K562 (cell line): ENCODE measurements at regions not wholly inside any gene's neighbourhood (a gene's known extent, or its start where the extent isn't known, plus 50 kb on each side); places are given as distances from the start of the nearest gene placed in this dataset.
"Not testable (repeated sequence)": the region's sequence is repeated elsewhere in the genome, so short reads cannot be mapped to it uniquely, and the experiment has no call there.

Experiments used
- ATAC-seq: fragments of 200-7000 bp; cut with Tn5 transposase; 3 replicates; pipeline ENCODE4 v1.9.1; 2020; ENCODE audit warnings: moderate library complexity
- BruUV-seq: library from RNA; stranded (reverse); fragments of 400-500 nt; replicated peaks from 2 replicates; lab custom pipeline; 2021; lab: Mats Ljungman, UMichigan
- CTCF ChIA-PET: fragments of 300-600 bp; formaldehyde crosslinking; extraction: SDS; loops from one replicate; lab custom pipeline; 2021; ENCODE audit warnings: low intra/inter-chr PET ratio; lab: Yijun Ruan, JAX
- POLR2A ChIA-PET: fragments of 300-600, 350-650 bp; sonication (Branson Sonifier 250); formaldehyde crosslinking; extraction: SDS; loops from one replicate; lab custom pipeline; 2021; ENCODE audit warnings: antibody characterized with exemption, inconsistent platforms; lab: Yijun Ruan, JAX
- DNase-seq, 4 experiments: peaks; one replicate each; pipeline versions ENCODE4 v3.0.0 to v3.0.0-alpha.2; 2011 to 2018; ENCODE audit warnings: low spot score in 3 of 4, mixed read lengths in 3 of 4; ENCODE audit errors: extremely low read depth in 1 of 4
- FAIRE-seq: peaks from 2 replicates; lab custom pipeline; 2011; peaks lifted over from hg19 to GRCh38; lab: Jason Lieb, UNC
- H2AFZ ChIP-seq: 2 replicates; pipeline ENCODE4 v1.6.0; 2011; ENCODE audit warnings: low read depth, low read length, control low read depth, inconsistent platforms
- H3K27ac ChIP-seq: fragments of 200-600 bp; 3 replicates; pipeline ENCODE4 v1.8.0; 2011; ENCODE audit warnings: low read depth, mild to moderate bottlenecking, control low read depth, inconsistent platforms, low read length, moderate library complexity, mixed read lengths; ENCODE audit errors: extremely low read depth
- H3K27me3 ChIP-seq, 2 experiments: fragments of 300-600 bp in 1 of 2; 2 replicates in 1 of 2; 3 replicates in 1 of 2; pipeline versions ENCODE4 v1.6.0 to v1.8.0; 2011; ENCODE audit warnings: inconsistent platforms in 2 of 2, low read length in 2 of 2, mild to moderate bottlenecking in 1 of 2, mixed read lengths in 1 of 2, moderate library complexity in 1 of 2; ENCODE audit not compliant: control insufficient read depth in 2 of 2, insufficient read depth in 2 of 2
- H3K36me3 ChIP-seq: fragments of 300-600 bp; 3 replicates; pipeline ENCODE4 v1.8.0; 2011; ENCODE audit warnings: mild to moderate bottlenecking, low read length, inconsistent platforms; ENCODE audit not compliant: control insufficient read depth, insufficient read depth
- H3K4me1 ChIP-seq, 2 experiments: fragments of 200-600 bp in 1 of 2; replicated peaks in 1 of 2; 2 replicates in 1 of 2; 3 replicates in 1 of 2; pipeline versions ENCODE4 v1.5.1 to v1.8.0; 2011; ENCODE audit warnings: inconsistent platforms in 2 of 2, low read length in 2 of 2, mild to moderate bottlenecking in 1 of 2, mixed read lengths in 1 of 2, moderate library complexity in 1 of 2; ENCODE audit not compliant: control insufficient read depth in 2 of 2, insufficient read depth in 2 of 2
- H3K4me2 ChIP-seq: 2 replicates; pipeline ENCODE4 v1.6.1; 2011; ENCODE audit warnings: low read length, control low read depth, inconsistent platforms, mixed read lengths; ENCODE audit not compliant: insufficient read depth
- H3K4me3 ChIP-seq: fragments of 200-600 bp; sonication (generic), shearing (Covaris generic); 2 replicates; pipeline ENCODE4 v1.5.1; 2016; ENCODE audit warnings: control low read depth, inconsistent platforms
- H3K79me2 ChIP-seq: fragments of 200-600 bp; 3 replicates; pipeline ENCODE4 v1.8.0; 2011; ENCODE audit warnings: low read length, inconsistent platforms; ENCODE audit not compliant: control insufficient read depth, insufficient read depth
- H3K9ac ChIP-seq, 2 experiments: 2 replicates each; pipeline versions ENCODE4 v1.6.0 to v1.6.1; 2011; ENCODE audit warnings: low read depth in 2 of 2, low read length in 2 of 2, control low read depth in 1 of 2, inconsistent platforms in 1 of 2, mild to moderate bottlenecking in 1 of 2, mixed read lengths in 1 of 2; ENCODE audit not compliant: insufficient read depth in 1 of 2
- H3K9me1 ChIP-seq: one replicate; pipeline ENCODE4 v1.6.0; 2011; ENCODE audit warnings: inconsistent platforms, mild to moderate bottlenecking, low read length, moderate library complexity; ENCODE audit not compliant: control insufficient read depth, insufficient read depth
- H3K9me3 ChIP-seq: replicated peaks from 2 replicates; pipeline ENCODE4 v1.5.1; 2011; ENCODE audit warnings: low read depth, low read length, inconsistent platforms; ENCODE audit not compliant: control insufficient read depth, insufficient read depth
- H4K20me1 ChIP-seq: replicated peaks from 2 replicates; pipeline ENCODE4 v1.6.1; 2011; ENCODE audit warnings: low read length, inconsistent platforms, mixed read lengths; ENCODE audit not compliant: control insufficient read depth, insufficient read depth
- WGBS: fragments of 100-300 bp; shearing (Covaris generic); methylation state at CpG from one replicate; pipeline ENCODE4 v1.1.6; 2016; ENCODE audit warnings: low coverage, mixed read lengths; ENCODE audit not compliant: insufficient coverage; ENCODE audit errors: missing lambda C conversion rate; 5-methylcytosine and 5-hydroxymethylcytosine counted together
- in situ Hi-C: fragments of 300-500 bp; cut with MboI; formaldehyde crosslinking; loops from 4 replicates; pipeline ENCODE4 v1.15.0; 2018; ENCODE audit warnings: inconsistent platforms, mixed read lengths
- intact Hi-C: fragments of 100-400 bp; cut with micrococcal nuclease; formaldehyde crosslinking; loops from 2 replicates; pipeline ENCODE4 v1.14.2; 2022

DNA sequence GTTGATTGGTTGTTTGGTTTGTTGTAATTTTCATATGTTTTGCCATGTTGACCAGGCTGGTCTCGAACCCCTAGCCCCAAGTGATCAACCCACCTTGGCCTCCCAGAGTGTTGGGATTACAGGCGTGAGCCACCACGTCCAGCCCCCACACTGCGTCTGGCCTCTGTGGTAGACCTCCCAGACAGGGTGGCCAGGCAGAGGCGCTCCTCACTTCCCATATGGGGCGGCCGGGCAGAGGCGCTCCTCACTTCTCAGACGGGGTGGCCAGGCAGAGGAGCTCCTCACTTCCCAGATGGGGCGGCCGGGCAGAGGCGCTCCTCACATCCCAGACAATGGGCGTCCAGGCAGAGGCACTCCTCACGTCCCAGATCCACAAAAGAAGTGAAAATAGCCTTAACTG is 242.6 kb downstream of the FOXD4L6 start:
- H2AFZ ChIP-seq, H3K9ac ChIP-seq, FAIRE-seq, H3K9me3 ChIP-seq, H3K4me2 ChIP-seq, intact Hi-C loops, in situ Hi-C loops, H3K9me1 ChIP-seq, H3K36me3 ChIP-seq, POLR2A ChIA-PET, H3K27ac ChIP-seq, ATAC-seq, DNase-seq, H3K27me3 ChIP-seq, H4K20me1 ChIP-seq, BruUV-seq, H3K4me3 ChIP-seq, H3K4me1 ChIP-seq, H3K79me2 ChIP-seq, CTCF ChIA-PET: not testable (repeated sequence)
- WGBS: 13% methylated on average over 14 of the region's 14 CpGs

DNA sequence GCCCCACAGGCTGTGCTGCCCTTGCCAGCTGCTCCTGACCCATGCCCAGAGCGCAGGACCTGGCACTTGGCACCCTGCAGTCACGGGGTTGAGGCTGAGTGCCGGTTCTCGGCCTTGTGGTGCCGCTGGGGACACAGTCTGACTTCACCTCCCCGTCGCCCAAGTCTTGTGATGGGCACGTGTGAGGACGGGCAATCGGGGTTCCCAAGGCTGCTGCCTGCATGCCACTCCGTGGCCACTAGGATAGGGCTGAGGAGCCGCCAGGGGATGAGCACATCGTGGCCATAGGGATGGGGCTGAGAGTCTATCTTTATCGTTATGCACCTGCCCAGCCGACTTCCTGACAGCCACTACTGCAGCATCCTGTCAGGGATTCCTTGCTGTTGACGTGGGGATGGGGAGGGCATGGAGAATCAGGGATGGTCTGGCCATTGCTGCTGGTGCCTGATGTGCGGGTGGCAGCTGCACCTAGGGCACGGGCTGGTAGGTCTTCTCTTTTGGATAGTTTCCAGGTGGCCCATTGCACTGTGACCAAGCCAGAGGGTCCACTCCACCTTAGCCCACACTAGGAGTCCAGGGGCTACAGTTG is 243.5 kb downstream of the FOXD4L6 start:
- H3K79me2 ChIP-seq, H3K9me3 ChIP-seq, ATAC-seq, DNase-seq, H3K4me2 ChIP-seq, POLR2A ChIA-PET, CTCF ChIA-PET, H3K27me3 ChIP-seq, H3K4me3 ChIP-seq, H3K9me1 ChIP-seq, H3K9ac ChIP-seq, H2AFZ ChIP-seq, H3K4me1 ChIP-seq, H3K36me3 ChIP-seq, BruUV-seq, FAIRE-seq, in situ Hi-C loops, H4K20me1 ChIP-seq, H3K27ac ChIP-seq: not testable (repeated sequence)
- intact Hi-C loops: loop anchor here (5.0 kb wide), 1 partner anchor 37 kb away; no protein-coding TSS in a partner anchor
- WGBS: 8% methylated on average over 17 of the region's 18 CpGs
